HG02970 (cell line): ENCODE measurements at regions not wholly inside any gene's neighbourhood (a gene's known extent, or its start where the extent isn't known, plus 50 kb on each side); places are given as distances from the start of the nearest gene placed in this dataset.

Experiments
- ATAC-seq: cut with Tn5 transposase; IDR thresholded peaks from one replicate; pipeline ENCODE4 v1.9.1; 2021; ENCODE audit warnings: mild to moderate bottlenecking, moderate library complexity, moderate number of reproducible peaks; ENCODE audit not compliant: unreplicated experiment, low FRiP score

- no peak for ATAC-seq
These were observed 296.0 kb upstream of the MGAT5 start for GRCh38 chr2:133957724-133958480.

- no peak for ATAC-seq
These were observed 294.8 kb upstream of the MGAT5 start for GRCh38 chr2:133959066-133959465.

- no peak for ATAC-seq
These were observed 287.1 kb upstream of the MGAT5 start for GRCh38 chr2:133966720-133967304.

- ATAC-seq, result no peak
These were observed 286.5 kb upstream of the MGAT5 start for GRCh38 chr2:133967326-133967725.

GRCh38 chr2:133968446-133968845 is 285.4 kb upstream of the MGAT5 start:
- ATAC-seq, result no peak

- no peak for ATAC-seq
These were observed 283.2 kb upstream of the MGAT5 start for GRCh38 chr2:133970641-133971040.

GRCh38 chr2:133972297-133972696 is 281.6 kb upstream of the MGAT5 start:
- ATAC-seq, result no peak

- ATAC-seq, result no peak
These were observed 281.1 kb upstream of the MGAT5 start for GRCh38 chr2:133972786-133973185.

GRCh38 chr2:133974353-133974752 is 279.5 kb upstream of the MGAT5 start:
- no peak for ATAC-seq

GRCh38 chr2:133975135-133975534 is 278.7 kb upstream of the MGAT5 start:
- ATAC-seq, result no peak

- ATAC-seq, result no peak
These were observed 278.0 kb upstream of the MGAT5 start for GRCh38 chr2:133975676-133976428.

GRCh38 chr2:133976659-133977058 is 277.2 kb upstream of the MGAT5 start:
- no peak for ATAC-seq

GRCh38 chr2:133977405-133977804 is 276.5 kb upstream of the MGAT5 start:
- no peak for ATAC-seq

- no peak for ATAC-seq
These were observed 271.6 kb upstream of the MGAT5 start for GRCh38 chr2:133982256-133982655.

GRCh38 chr2:133985563-133985962 is 268.3 kb upstream of the MGAT5 start:
- no peak for ATAC-seq

GRCh38 chr2:133986081-133986837 is 267.6 kb upstream of the MGAT5 start:
- no peak for ATAC-seq

GRCh38 chr2:133986881-133987795 is 266.7 kb upstream of the MGAT5 start:
- no peak for ATAC-seq

- no peak for ATAC-seq
These were observed 265.5 kb upstream of the MGAT5 start for GRCh38 chr2:133988316-133988891.

GRCh38 chr2:133991606-133992168 is 262.2 kb upstream of the MGAT5 start:
- ATAC-seq, result no peak
